NB4 (cell line): ENCODE measurements at regions not wholly inside any gene's neighbourhood (a gene's known extent, or its start where the extent isn't known, plus 50 kb on each side); places are given as distances from the start of the nearest gene placed in this dataset.

Experiments used
- POLR2A ChIP-seq: IDR thresholded peaks from 2 replicates; pipeline ENCODE4 v1.6.1; 2011; ENCODE audit warnings: mild to moderate bottlenecking; ENCODE audit not compliant: insufficient read length; ENCODE audit errors: extremely low read depth
- TF ChIP-seq, protein P1 (sequence below): IDR thresholded peaks from one replicate; pipeline ENCODE4 v1.5.1; 2012; ENCODE audit warnings: low read depth, low read length
- TF ChIP-seq, protein P2 (sequence below): IDR thresholded peaks from 2 replicates; pipeline ENCODE4 v1.6.1; 2011; ENCODE audit warnings: low read depth, low read length

DNA sequence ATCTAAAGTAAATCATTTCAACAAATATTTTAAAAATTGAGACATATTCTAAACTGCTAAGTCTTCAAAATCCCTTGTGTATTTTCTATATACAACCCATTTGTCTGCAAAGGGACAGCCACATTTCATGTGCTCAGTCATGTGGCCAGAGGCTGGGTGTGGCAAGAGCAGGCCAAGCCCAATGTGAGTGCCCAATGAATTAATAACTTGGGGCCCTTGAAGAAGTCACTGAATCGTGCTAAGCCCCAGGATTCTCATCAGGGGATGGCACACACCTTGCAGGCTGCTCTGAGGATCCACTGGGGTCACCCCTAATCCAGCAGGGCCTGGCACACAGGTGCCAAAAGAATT lies 78.2 kb upstream of the SMIM23 start:
- TF ChIP-seq, protein P1, sequence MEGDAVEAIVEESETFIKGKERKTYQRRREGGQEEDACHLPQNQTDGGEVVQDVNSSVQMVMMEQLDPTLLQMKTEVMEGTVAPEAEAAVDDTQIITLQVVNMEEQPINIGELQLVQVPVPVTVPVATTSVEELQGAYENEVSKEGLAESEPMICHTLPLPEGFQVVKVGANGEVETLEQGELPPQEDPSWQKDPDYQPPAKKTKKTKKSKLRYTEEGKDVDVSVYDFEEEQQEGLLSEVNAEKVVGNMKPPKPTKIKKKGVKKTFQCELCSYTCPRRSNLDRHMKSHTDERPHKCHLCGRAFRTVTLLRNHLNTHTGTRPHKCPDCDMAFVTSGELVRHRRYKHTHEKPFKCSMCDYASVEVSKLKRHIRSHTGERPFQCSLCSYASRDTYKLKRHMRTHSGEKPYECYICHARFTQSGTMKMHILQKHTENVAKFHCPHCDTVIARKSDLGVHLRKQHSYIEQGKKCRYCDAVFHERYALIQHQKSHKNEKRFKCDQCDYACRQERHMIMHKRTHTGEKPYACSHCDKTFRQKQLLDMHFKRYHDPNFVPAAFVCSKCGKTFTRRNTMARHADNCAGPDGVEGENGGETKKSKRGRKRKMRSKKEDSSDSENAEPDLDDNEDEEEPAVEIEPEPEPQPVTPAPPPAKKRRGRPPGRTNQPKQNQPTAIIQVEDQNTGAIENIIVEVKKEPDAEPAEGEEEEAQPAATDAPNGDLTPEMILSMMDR = no peak
- no peak for TF ChIP-seq POLR2A
- TF ChIP-seq, protein P2, sequence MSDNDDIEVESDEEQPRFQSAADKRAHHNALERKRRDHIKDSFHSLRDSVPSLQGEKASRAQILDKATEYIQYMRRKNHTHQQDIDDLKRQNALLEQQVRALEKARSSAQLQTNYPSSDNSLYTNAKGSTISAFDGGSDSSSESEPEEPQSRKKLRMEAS = no peak
